OCI-LY3 (cell line): ENCODE measurements at regions not wholly inside any gene's neighbourhood (a gene's known extent, or its start where the extent isn't known, plus 50 kb on each side); places are given as distances from the start of the nearest gene placed in this dataset.

Experiments
- CTCF ChIP-seq: fragments of 200-600, 300-600 bp; sonication (generic); IDR thresholded peaks from 2 replicates; pipeline ENCODE4 v1.5.1; 2014; ENCODE audit warnings: antibody characterized with exemption, low read length, low read depth
- EZH2phosphoT487 ChIP-seq: fragments of 200-600 bp; shearing (Covaris generic); IDR thresholded peaks from 2 replicates; pipeline ENCODE4 v1.6.1; 2018; ENCODE audit warnings: antibody characterized with exemption, mixed run types, low read depth

- TF ChIP-seq CTCF (no peak), EZH2phosphoT487 (no peak)
Observed at GRCh38 chr7:109639561-109639960, 1069.9 kb downstream of the DNAJB9 start.
